ENCODE measurements at regions not wholly inside any gene's neighbourhood (a gene's known extent, or its start where the extent isn't known, plus 50 kb on each side); places are given as distances from the start of the nearest gene placed in this dataset.

- Mint-ChIP-seq H3K27ac (no peak overlapping the region), H3K36me3 (no peaks in the 10 kb centered on the region), H3K4me3 (no peak overlapping the region), H3K27me3 (ENCODE audit: low read depth) (no peaks in the 10 kb centered on the region), H3K4me1 (no peaks in the 10 kb centered on the region), H3K9me3 (peaks cover 23% of the 10 kb centered on the region)
- TF ChIP-seq, protein P1, sequence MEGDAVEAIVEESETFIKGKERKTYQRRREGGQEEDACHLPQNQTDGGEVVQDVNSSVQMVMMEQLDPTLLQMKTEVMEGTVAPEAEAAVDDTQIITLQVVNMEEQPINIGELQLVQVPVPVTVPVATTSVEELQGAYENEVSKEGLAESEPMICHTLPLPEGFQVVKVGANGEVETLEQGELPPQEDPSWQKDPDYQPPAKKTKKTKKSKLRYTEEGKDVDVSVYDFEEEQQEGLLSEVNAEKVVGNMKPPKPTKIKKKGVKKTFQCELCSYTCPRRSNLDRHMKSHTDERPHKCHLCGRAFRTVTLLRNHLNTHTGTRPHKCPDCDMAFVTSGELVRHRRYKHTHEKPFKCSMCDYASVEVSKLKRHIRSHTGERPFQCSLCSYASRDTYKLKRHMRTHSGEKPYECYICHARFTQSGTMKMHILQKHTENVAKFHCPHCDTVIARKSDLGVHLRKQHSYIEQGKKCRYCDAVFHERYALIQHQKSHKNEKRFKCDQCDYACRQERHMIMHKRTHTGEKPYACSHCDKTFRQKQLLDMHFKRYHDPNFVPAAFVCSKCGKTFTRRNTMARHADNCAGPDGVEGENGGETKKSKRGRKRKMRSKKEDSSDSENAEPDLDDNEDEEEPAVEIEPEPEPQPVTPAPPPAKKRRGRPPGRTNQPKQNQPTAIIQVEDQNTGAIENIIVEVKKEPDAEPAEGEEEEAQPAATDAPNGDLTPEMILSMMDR (IDR thresholded peaks at IDR 0.05; ENCODE audit: unreplicated experiment): no peak
- DNase-seq (ENCODE audit: low spot score in 2 of 2, unreplicated experiment in 2 of 2): no peak
Measured at GRCh38 chr17:53316073-53316472, 506.7 kb upstream of the KIF2B start.

- H3K27me3 Mint-ChIP-seq (ENCODE audit: low read depth): no peaks in the 10 kb centered on the region
- DNase-seq (ENCODE audit: low spot score in 2 of 2, unreplicated experiment in 2 of 2): no peak
- no peaks in the 10 kb centered on the region for H3K4me1 Mint-ChIP-seq
- TF ChIP-seq, protein P1 (IDR thresholded peaks at IDR 0.05; ENCODE audit: unreplicated experiment): no peak
- H3K36me3 Mint-ChIP-seq: no peaks in the 10 kb centered on the region
- H3K9me3 Mint-ChIP-seq: peaks cover 22% of the 10 kb centered on the region
- no peak overlapping the region for H3K27ac Mint-ChIP-seq
- H3K4me3 Mint-ChIP-seq: no peak overlapping the region
Measured at GRCh38 chr17:53314521-53314920, 508.2 kb upstream of the KIF2B start.

- H3K36me3 Mint-ChIP-seq: peaks cover 3% of the 10 kb centered on the region
- peaks cover 29% of the 10 kb centered on the region for H3K9me3 Mint-ChIP-seq
- DNase-seq (ENCODE audit: low spot score in 2 of 2, unreplicated experiment in 2 of 2): no peak
- no peaks in the 10 kb centered on the region for H3K4me1 Mint-ChIP-seq
- TF ChIP-seq, protein P1 (IDR thresholded peaks at IDR 0.05; ENCODE audit: unreplicated experiment): no peak
- H3K27ac Mint-ChIP-seq: no peak overlapping the region
- no peaks in the 10 kb centered on the region for H3K27me3 Mint-ChIP-seq (ENCODE audit: low read depth)
- H3K4me3 Mint-ChIP-seq: no peak overlapping the region
Measured at GRCh38 chr17:53313746-53314145, 509.0 kb upstream of the KIF2B start.

DNA sequence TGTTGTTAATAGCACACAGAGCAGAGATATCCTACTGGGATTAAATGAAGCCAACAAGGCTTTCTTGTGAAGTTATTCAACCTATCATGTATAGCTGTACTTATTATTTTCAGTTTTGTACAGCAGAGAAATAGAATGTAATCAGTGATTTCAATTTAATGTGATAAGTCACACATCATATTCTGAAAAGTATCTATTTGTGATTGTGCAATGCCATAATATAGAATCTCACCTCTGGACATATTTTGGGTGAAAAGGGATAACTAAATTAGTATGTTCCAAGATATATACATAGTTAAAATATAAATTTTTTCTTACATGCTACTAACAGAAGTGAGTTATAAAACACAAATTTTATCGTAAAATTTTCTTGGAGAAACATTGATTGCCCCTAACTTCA lies 544.3 kb upstream of the KIF2B start:
- Mint-ChIP-seq H3K9me3 (no peaks in the 10 kb centered on the region), H3K4me1 (no peaks in the 10 kb centered on the region), H3K4me3 (no peak overlapping the region), H3K27me3 (ENCODE audit: low read depth) (no peaks in the 10 kb centered on the region), H3K36me3 (no peaks in the 10 kb centered on the region), H3K27ac (no peak overlapping the region)
- no peak for DNase-seq (ENCODE audit: low spot score in 2 of 2, unreplicated experiment in 2 of 2)
- TF ChIP-seq, protein P1 (IDR thresholded peaks at IDR 0.05; ENCODE audit: unreplicated experiment): no peak

DNA sequence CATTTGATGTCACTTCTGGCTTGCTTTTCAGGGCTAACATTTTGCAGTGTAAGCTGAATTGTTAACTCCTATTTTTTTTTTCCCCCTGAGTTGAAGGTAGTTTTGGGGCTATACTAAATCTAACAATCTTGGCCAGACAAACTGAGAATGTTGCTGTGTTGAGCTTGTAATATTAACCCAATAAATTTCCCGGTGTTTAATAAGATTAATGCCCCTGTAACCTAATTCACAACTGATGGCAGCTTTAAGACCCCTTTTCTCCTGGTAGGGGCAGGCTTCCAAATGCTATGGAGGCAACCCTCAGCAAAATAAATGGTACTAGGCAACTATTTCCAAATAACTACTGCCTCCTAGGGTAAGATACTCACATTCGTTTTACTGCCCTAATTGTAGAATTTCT lies 549.6 kb upstream of the KIF2B start:
- Mint-ChIP-seq H3K27me3 (ENCODE audit: low read depth) (no peaks in the 10 kb centered on the region), H3K9me3 (no peaks in the 10 kb centered on the region), H3K4me1 (no peaks in the 10 kb centered on the region), H3K4me3 (no peak overlapping the region), H3K27ac (no peak overlapping the region), H3K36me3 (no peaks in the 10 kb centered on the region)
- TF ChIP-seq, protein P1 (IDR thresholded peaks at IDR 0.05; ENCODE audit: unreplicated experiment): no peak
- no peak for DNase-seq (ENCODE audit: low spot score in 2 of 2, unreplicated experiment in 2 of 2)

- TF ChIP-seq, protein P1 (IDR thresholded peaks at IDR 0.05; ENCODE audit: unreplicated experiment): no peak
- no peaks in the 10 kb centered on the region for H3K4me1 Mint-ChIP-seq
- H3K27me3 Mint-ChIP-seq (ENCODE audit: low read depth): no peaks in the 10 kb centered on the region
- H3K27ac Mint-ChIP-seq: no peak overlapping the region
- no peaks in the 10 kb centered on the region for H3K36me3 Mint-ChIP-seq
- H3K4me3 Mint-ChIP-seq: no peak overlapping the region
- no peaks in the 10 kb centered on the region for H3K9me3 Mint-ChIP-seq
- DNase-seq (ENCODE audit: low spot score in 2 of 2, unreplicated experiment in 2 of 2): no peak
Measured at GRCh38 chr17:53270936-53271335, 551.8 kb upstream of the KIF2B start.

All from mesothelial cell of epicardium (in vitro differentiated cells).